ENCODE measurements at regions not wholly inside any gene's neighbourhood (a gene's known extent, or its start where the extent isn't known, plus 50 kb on each side); places are given as distances from the start of the nearest gene placed in this dataset.

DNA sequence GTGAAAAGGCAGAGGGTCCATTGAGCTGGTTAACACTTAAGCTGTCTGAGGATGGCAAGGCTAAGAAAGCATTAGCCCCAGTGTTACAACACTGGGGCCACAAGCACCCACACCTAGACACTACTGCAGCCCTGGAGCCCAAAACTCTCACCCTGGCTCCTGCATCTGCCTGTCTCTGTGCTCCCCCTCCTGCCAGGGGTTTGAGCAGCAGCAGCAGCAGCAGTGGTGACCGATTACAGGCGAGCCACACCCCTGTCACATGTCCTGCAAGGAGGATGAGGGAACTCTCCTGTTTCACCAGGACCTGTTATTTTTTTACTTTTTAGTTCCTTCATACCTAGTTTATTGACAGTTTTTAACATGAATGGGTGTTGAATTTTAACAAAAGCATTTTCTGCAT is 326.7 kb upstream of the MAP2 start:
- H3K27ac ChIP-seq (ENCODE audit: low read depth in 1 of 2, low read length in 1 of 2): no peak overlapping the region
- no peak overlapping the region for H3K4me3 ChIP-seq (ENCODE audit: low read length in 2 of 2)
- 92% methylated on average over 2 of the region's 2 CpGs for WGBS
- no peaks in the 10 kb centered on the region for H3K36me3 ChIP-seq (ENCODE audit: control insufficient read depth in 2 of 2, insufficient read depth in 2 of 2, low read length in 1 of 2)
- DNase-seq (ENCODE audit: low read depth in 6 of 9, low spot score in 9 of 9): no peak
- H3K4me1 ChIP-seq (ENCODE audit: control insufficient read depth in 2 of 2, insufficient read depth in 2 of 2, low read length in 2 of 2): no peaks in the 10 kb centered on the region
- H3K27me3 ChIP-seq (ENCODE audit: control insufficient read depth in 2 of 2, insufficient read depth in 1 of 2, low read length in 1 of 2): no peaks in the 10 kb centered on the region
- H3K9me3 ChIP-seq (ENCODE audit: control insufficient read depth in 2 of 2, insufficient read depth in 1 of 2, low read length in 1 of 2): no peaks in the 10 kb centered on the region

- H3K4me3 ChIP-seq (ENCODE audit: low read length in 2 of 2): no peak overlapping the region
- no peak for DNase-seq (ENCODE audit: low read depth in 6 of 9, low spot score in 9 of 9)
- 87% methylated on average over 2 of the region's 2 CpGs for WGBS
- H3K9me3 ChIP-seq (ENCODE audit: control insufficient read depth in 2 of 2, insufficient read depth in 1 of 2, low read length in 1 of 2): no peaks in the 10 kb centered on the region
- H3K36me3 ChIP-seq (ENCODE audit: control insufficient read depth in 2 of 2, insufficient read depth in 2 of 2, low read length in 1 of 2): no peaks in the 10 kb centered on the region
- no peaks in the 10 kb centered on the region for H3K4me1 ChIP-seq (ENCODE audit: control insufficient read depth in 2 of 2, insufficient read depth in 2 of 2, low read length in 2 of 2)
- no peak overlapping the region for H3K27ac ChIP-seq (ENCODE audit: low read depth in 1 of 2, low read length in 1 of 2)
- no peaks in the 10 kb centered on the region for H3K27me3 ChIP-seq (ENCODE audit: control insufficient read depth in 2 of 2, insufficient read depth in 1 of 2, low read length in 1 of 2)
Measured at GRCh38 chr2:209102319-209102718, 321.5 kb upstream of the MAP2 start.

DNA sequence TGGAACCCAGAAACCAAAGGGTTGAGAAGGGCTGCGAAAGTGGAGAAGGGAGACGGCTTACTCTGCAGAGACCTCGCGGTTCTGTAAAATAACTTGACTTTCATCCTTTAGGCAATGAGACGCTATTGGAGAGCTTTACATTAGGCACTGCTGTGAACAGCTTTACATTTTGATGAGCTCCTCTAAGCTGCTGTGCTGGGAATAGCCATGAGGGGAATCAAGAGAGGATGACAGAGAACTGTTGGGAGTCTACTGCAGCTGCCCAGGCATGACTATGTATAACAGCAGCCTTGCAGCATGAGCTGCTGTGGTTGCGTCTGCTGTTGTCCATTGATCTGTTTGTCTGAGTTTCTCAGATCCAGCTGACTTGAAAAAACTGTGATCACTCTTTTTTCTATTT is 310.8 kb upstream of the MAP2 start:
- H3K27me3 ChIP-seq (ENCODE audit: control insufficient read depth in 2 of 2, insufficient read depth in 1 of 2, low read length in 1 of 2): no peaks in the 10 kb centered on the region
- no peak overlapping the region for H3K27ac ChIP-seq (ENCODE audit: low read depth in 1 of 2, low read length in 1 of 2)
- no peaks in the 10 kb centered on the region for H3K9me3 ChIP-seq (ENCODE audit: control insufficient read depth in 2 of 2, insufficient read depth in 1 of 2, low read length in 1 of 2)
- no peak for DNase-seq (ENCODE audit: low read depth in 6 of 9, low spot score in 9 of 9)
- H3K4me3 ChIP-seq (ENCODE audit: low read length in 2 of 2): no peak overlapping the region
- no peaks in the 10 kb centered on the region for H3K36me3 ChIP-seq (ENCODE audit: control insufficient read depth in 2 of 2, insufficient read depth in 2 of 2, low read length in 1 of 2)
- 97% methylated on average over 6 of the region's 6 CpGs for WGBS
- H3K4me1 ChIP-seq (ENCODE audit: control insufficient read depth in 2 of 2, insufficient read depth in 2 of 2, low read length in 2 of 2): no peaks in the 10 kb centered on the region

DNA sequence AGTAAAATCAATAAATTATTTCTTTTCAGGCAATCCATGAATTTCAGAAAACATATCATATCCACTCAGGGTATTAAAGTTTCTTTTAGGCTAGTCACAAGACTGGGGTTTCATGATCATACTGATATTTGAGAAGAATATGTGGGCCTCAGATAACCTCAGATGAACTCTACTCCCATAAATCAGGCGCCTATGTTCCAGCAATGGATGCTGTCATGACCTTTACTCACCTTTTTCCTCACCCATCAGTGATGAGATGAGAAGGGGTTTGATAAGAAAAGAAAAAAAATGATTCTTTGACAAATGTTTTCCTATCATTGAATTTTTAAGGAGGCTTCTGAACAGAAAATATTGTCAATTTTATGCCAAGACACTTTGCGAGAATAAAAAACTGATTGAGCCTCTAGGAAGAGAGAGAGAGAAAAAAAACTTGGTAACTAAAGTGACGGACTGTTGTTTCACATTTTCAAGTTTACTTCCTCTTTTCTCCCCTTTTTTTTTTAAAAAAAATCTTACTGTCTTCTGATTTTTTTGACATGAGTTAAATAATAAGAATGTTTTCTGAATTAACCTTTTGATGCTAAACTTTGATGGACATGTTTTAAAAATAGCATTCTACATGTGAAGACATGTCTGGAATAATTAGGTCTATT is 309.1 kb upstream of the MAP2 start:
- Histone ChIP-seq H3K36me3 (ENCODE audit: control insufficient read depth in 2 of 2, insufficient read depth in 2 of 2, low read length in 1 of 2) (no peaks in the 10 kb centered on the region), H3K9me3 (ENCODE audit: control insufficient read depth in 2 of 2, insufficient read depth in 1 of 2, low read length in 1 of 2) (no peaks in the 10 kb centered on the region), H3K4me3 (ENCODE audit: low read length in 2 of 2) (no peak overlapping the region), H3K27me3 (ENCODE audit: control insufficient read depth in 2 of 2, insufficient read depth in 1 of 2, low read length in 1 of 2) (no peaks in the 10 kb centered on the region), H3K27ac (ENCODE audit: low read depth in 1 of 2, low read length in 1 of 2) (no peak overlapping the region), H3K4me1 (ENCODE audit: control insufficient read depth in 2 of 2, insufficient read depth in 2 of 2, low read length in 2 of 2) (no peaks in the 10 kb centered on the region)
- WGBS: 38% methylated on average over 3 of the region's 3 CpGs
- DNase-seq (ENCODE audit: low read depth in 6 of 9, low spot score in 9 of 9): no peak

DNA sequence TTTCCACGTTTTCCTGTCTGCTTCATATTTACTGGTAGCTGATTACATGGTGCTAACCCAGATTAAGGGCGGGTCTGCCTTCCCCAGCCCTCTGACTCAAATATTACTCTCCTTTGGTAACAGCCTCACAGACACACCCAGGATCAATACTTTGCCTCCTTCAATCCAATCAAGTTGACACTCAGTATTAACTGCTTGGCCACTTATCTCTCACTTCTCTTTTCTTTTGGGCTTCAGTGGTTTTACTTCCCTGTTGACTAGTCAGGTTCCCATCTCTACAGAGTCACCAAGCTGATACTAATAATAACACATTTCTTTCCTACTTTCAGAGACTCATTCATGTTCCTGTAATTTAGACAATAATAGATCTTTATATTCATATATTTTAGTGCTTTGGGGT is 302.2 kb upstream of the MAP2 start:
- H3K27ac ChIP-seq (ENCODE audit: low read depth in 1 of 2, low read length in 1 of 2): no peak overlapping the region
- DNase-seq (ENCODE audit: low read depth in 6 of 9, low spot score in 9 of 9): peak in 1 of 9 donors; percentile 5

DNA sequence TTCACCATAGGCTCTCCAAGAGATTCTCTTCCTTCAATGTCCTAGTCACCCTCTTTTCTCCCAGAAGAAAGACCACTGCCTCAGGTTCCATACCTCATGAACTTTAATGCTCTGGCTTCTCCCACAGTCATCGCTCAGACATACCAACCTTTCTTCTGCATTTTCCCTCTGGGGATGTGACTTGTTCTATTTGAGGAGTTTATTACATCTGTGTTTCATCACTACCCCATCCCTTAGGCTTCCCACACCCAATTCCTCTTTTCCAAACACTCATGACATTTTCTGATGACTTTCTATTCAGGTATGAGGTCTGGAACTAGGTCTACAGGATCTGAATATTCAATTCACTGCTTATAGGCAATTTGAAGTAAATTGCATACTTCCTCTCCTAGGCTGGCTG is 298.6 kb upstream of the MAP2 start:
- no peaks in the 10 kb centered on the region for H3K27me3 ChIP-seq (ENCODE audit: control insufficient read depth in 2 of 2, insufficient read depth in 1 of 2, low read length in 1 of 2)
- H3K36me3 ChIP-seq (ENCODE audit: control insufficient read depth in 2 of 2, insufficient read depth in 2 of 2, low read length in 1 of 2): no peaks in the 10 kb centered on the region
- no peak overlapping the region for H3K27ac ChIP-seq (ENCODE audit: low read depth in 1 of 2, low read length in 1 of 2)
- WGBS: 95% methylated on average over 1 of the region's 1 CpG
- H3K9me3 ChIP-seq (ENCODE audit: control insufficient read depth in 2 of 2, insufficient read depth in 1 of 2, low read length in 1 of 2): no peaks in the 10 kb centered on the region
- no peaks in the 10 kb centered on the region for H3K4me1 ChIP-seq (ENCODE audit: control insufficient read depth in 2 of 2, insufficient read depth in 2 of 2, low read length in 2 of 2)
- no peak for DNase-seq (ENCODE audit: low read depth in 6 of 9, low spot score in 9 of 9)
- H3K4me3 ChIP-seq (ENCODE audit: low read length in 2 of 2): no peak overlapping the region

More for the DNA sequence above, 302.2 kb upstream of the MAP2 start:
- WGBS: 91% methylated on average over 2 of the region's 2 CpGs
- Histone ChIP-seq H3K4me1 (ENCODE audit: control insufficient read depth in 2 of 2, insufficient read depth in 2 of 2, low read length in 2 of 2) (no peaks in the 10 kb centered on the region), H3K27me3 (ENCODE audit: control insufficient read depth in 2 of 2, insufficient read depth in 1 of 2, low read length in 1 of 2) (no peaks in the 10 kb centered on the region), H3K36me3 (ENCODE audit: control insufficient read depth in 2 of 2, insufficient read depth in 2 of 2, low read length in 1 of 2) (no peaks in the 10 kb centered on the region), H3K9me3 (ENCODE audit: control insufficient read depth in 2 of 2, insufficient read depth in 1 of 2, low read length in 1 of 2) (no peaks in the 10 kb centered on the region), H3K4me3 (ENCODE audit: low read length in 2 of 2) (no peak overlapping the region)

DNA sequence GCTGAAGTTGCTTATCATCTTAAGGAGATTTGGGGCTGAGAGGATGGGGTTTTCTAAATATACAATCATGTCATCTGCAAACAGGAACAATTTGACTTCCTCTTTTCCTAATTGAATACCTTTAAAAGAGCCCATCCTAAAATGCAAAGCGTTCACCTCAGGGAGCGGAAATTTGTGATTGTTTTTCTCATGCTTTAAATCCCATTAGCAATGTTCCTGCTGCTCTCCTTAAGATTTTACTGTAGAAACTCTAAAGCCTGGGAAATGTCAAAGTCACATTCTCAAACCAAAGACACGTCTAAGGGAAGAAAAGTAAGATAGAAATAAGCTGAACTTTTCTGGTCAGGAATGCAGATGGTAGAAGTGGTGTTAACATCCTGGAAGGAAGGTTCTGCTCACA is 285.8 kb upstream of the MAP2 start:
- Histone ChIP-seq H3K36me3 (ENCODE audit: control insufficient read depth in 2 of 2, insufficient read depth in 2 of 2, low read length in 1 of 2) (no peaks in the 10 kb centered on the region), H3K4me3 (ENCODE audit: low read length in 2 of 2) (no peak overlapping the region), H3K9me3 (ENCODE audit: control insufficient read depth in 2 of 2, insufficient read depth in 1 of 2, low read length in 1 of 2) (no peaks in the 10 kb centered on the region), H3K27ac (ENCODE audit: low read depth in 1 of 2, low read length in 1 of 2) (no peak overlapping the region), H3K4me1 (ENCODE audit: control insufficient read depth in 2 of 2, insufficient read depth in 2 of 2, low read length in 2 of 2) (no peaks in the 10 kb centered on the region), H3K27me3 (ENCODE audit: control insufficient read depth in 2 of 2, insufficient read depth in 1 of 2, low read length in 1 of 2) (no peaks in the 10 kb centered on the region)
- no peak for DNase-seq (ENCODE audit: low read depth in 6 of 9, low spot score in 9 of 9)
- 85% methylated on average over 3 of the region's 3 CpGs for WGBS

- Histone ChIP-seq H3K4me3 (ENCODE audit: low read length in 2 of 2) (no peak overlapping the region), H3K9me3 (ENCODE audit: control insufficient read depth in 2 of 2, insufficient read depth in 1 of 2, low read length in 1 of 2) (no peaks in the 10 kb centered on the region), H3K27me3 (ENCODE audit: control insufficient read depth in 2 of 2, insufficient read depth in 1 of 2, low read length in 1 of 2) (no peaks in the 10 kb centered on the region), H3K36me3 (ENCODE audit: control insufficient read depth in 2 of 2, insufficient read depth in 2 of 2, low read length in 1 of 2) (no peaks in the 10 kb centered on the region), H3K4me1 (ENCODE audit: control insufficient read depth in 2 of 2, insufficient read depth in 2 of 2, low read length in 2 of 2) (no peaks in the 10 kb centered on the region), H3K27ac (ENCODE audit: low read depth in 1 of 2, low read length in 1 of 2) (no peak overlapping the region)
- no peak for DNase-seq (ENCODE audit: low read depth in 6 of 9, low spot score in 9 of 9)
- WGBS: 88% methylated on average over 3 of the region's 3 CpGs
Measured at GRCh38 chr2:209141142-209141541, 282.7 kb upstream of the MAP2 start.

- H3K27ac ChIP-seq (ENCODE audit: low read depth in 1 of 2, low read length in 1 of 2): no peak overlapping the region
- no peaks in the 10 kb centered on the region for H3K4me1 ChIP-seq (ENCODE audit: control insufficient read depth in 2 of 2, insufficient read depth in 2 of 2, low read length in 2 of 2)
- no peaks in the 10 kb centered on the region for H3K27me3 ChIP-seq (ENCODE audit: control insufficient read depth in 2 of 2, insufficient read depth in 1 of 2, low read length in 1 of 2)
- H3K36me3 ChIP-seq (ENCODE audit: control insufficient read depth in 2 of 2, insufficient read depth in 2 of 2, low read length in 1 of 2): no peaks in the 10 kb centered on the region
- no peaks in the 10 kb centered on the region for H3K9me3 ChIP-seq (ENCODE audit: control insufficient read depth in 2 of 2, insufficient read depth in 1 of 2, low read length in 1 of 2)
- no peak for DNase-seq (ENCODE audit: low read depth in 6 of 9, low spot score in 9 of 9)
- 98% methylated on average over 1 of the region's 1 CpG for WGBS
- H3K4me3 ChIP-seq (ENCODE audit: low read length in 2 of 2): no peak overlapping the region
Measured at GRCh38 chr2:209141818-209142217, 282.0 kb upstream of the MAP2 start.
